Smooth muscle cell of the brain vasculature (primary cell): ENCODE measurements at regions not wholly inside any gene's neighbourhood (a gene's known extent, or its start where the extent isn't known, plus 50 kb on each side); places are given as distances from the start of the nearest gene placed in this dataset.

Source experiments
- DNase-seq: peaks from one replicate; pipeline ENCODE4 v3.0.0-alpha.2; 2012; ENCODE audit warnings: low read depth, low spot score

DNA sequence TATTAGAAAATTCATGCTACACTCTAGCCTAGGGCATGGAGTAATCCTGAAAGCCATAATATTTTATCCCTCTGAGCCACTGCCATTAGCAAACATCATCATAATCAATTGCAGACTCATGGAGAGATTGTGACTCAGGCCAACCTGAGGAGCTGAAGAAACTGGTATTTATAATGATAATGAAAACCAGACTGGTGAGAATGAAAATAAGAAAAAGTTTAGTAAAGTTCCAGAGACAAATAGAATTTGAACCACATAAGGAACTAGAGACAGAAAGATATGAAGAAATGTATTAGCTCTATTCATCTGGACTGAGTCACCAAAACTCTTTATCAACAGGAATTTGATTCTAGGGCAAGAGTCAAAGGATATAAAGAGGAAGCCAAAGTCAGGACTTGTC lies 158.7 kb downstream of the DRD1 start:
- DNase-seq, result no peak

DNA sequence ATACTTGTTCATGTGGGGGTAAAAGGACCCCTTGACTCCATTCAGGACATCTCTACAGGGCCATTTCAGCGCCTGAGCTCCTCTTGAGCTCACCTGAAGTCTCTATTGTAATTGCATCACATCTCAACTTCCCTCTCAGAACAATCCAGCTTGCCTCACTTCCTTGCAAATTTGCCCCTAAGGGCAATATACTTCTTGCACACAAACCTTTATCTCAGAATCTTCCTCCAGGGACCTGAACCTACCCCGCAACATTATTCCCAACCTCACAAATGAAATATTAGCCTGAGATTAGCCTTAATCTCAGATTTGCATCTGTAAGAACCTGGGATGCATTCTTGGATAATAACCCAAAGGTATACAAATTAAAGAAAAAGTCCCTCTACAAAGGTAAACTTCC lies 159.2 kb downstream of the DRD1 start:
- DNase-seq, result no peak

DNA sequence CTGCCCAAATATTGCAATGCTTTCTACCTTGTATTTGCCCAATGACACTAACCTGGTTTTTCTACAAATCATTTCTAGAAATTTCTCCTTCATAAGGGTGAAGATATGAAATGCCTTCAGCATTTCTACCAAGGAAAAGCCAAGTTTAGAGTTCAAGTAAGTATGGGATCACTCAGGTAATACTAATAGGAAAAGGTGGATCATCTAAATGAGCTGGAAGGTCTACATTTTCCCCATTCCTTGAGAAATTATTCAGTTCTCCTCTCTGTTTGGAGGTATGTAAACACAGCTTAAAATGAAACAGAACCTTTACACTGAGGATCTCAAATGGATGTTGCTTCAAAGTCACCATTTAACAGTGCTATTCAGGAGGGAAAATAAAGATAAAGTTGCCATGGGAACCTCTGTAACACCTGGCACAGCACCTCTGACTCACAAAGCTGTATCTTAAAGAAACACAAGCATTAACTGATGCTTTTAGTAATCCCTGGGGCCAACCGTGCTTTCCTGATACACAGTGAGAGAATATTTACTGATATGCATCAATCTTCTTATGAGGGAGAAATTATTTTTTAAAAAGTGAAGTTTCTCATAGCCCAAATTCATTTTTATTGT lies 161.3 kb downstream of the DRD1 start:
- no peak for DNase-seq

DNA sequence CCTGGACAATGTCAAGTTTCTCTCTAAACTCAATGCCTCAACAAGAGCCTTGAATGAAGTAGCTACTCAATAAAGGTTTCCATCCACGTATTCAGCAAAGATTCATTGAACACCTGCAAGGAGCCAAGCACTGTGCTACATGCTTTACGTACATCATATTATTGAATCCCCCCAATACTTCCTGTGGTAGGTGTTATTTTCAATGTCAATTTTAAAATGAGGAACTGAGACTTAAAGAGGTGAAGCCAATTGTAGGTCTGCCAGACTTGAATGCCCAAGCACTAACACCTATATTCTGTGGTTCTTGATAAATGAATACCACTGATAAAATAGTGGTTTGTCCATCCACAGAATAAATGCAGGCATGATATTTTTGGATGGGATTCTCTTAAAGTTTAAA lies 162.3 kb downstream of the DRD1 start:
- DNase-seq, result no peak

DNA sequence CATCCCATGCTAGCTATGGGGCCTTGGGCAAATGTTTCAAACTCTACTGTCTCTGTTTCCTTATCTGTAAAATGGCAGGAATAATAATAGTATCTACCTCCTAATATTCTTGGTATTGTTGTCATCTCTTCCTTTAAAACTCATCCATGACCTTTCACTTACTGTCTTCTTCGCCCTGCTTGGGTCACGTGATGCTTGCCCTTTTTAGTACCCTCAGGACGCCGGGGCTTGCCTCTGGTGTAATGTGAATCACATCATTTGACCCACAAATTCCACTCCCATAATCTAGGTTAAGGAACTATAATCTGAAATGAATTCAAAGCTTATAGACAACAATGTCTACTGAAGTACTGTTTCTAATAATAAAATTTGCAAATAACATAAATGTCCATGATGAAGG lies 162.7 kb downstream of the DRD1 start:
- no peak for DNase-seq

DNA sequence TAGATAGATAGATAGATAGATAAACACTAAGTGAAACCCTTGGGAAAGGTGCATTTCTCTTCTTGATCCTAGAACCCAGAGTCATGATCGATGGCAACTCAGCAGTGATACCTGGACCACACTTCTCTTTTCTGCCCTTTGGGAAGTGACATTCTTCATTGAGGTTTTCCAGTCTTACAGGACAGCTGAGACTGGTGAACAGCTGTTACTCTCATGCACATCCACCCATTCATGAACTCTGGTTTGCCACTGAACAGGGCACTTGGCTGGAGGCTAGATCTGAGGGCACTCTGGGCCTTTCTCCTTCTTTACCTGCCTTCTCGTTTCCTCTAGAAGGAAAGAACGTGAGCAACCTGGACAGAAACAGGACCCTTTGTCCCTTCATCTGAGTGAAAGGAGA lies 164.5 kb downstream of the DRD1 start:
- DNase-seq, result no peak

DNA sequence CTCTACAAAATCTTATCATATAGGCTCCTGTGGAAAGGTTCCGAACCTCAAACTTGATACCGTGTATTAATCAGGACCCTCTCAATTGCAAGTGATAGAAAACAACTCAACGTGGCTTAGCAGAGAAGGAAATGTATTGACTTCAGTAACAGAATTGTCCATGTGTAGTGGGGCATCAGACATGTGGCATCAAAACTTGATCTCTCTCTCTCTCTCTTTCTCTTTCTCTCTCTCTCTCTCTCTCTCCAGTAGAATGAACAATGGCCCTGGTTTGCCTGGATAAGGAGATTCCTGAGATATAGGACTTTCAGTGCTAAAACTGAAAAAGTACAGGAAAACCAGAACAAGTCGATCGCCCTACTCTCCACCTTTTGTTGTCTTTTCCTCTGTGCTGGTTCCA lies 168.2 kb downstream of the DRD1 start:
- no peak for DNase-seq

DNA sequence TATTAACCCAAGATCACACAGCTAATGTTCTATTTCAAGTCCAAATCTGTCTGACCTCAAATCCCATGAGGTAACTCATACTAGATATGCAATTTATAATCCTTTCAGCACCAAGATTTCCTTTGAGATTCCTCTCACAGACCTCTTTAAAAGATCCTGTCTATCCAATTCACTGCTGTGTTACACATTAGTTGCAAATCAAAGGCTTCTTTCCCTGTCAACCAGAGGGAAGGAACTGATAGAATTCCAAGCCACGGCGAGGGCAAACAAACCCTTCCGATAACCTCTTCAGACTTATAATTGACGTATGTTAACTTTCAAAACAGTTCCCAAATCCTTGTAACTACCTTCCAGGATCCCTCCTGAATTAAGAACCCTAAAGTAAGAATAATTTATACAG lies 168.9 kb downstream of the DRD1 start:
- no peak for DNase-seq

DNA sequence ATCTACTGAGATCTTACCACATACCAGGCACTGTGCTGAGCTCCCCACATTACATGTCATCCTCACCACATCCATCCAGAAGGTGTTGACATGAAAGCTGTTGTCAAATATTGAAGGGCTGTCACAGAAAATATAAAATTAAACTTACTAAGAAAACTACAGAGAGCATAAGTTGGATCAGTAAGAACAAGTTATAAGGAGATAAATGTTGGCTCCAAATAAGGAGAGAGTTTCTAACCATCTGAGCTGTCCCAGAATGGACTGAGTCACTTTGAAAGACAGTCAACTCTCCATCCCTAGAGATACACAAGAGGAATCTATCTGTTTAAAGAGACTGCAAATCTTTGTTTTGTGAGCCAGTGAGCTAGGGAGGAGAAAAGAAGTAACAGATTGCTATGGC lies 169.8 kb downstream of the DRD1 start:
- DNase-seq, result no peak

DNA sequence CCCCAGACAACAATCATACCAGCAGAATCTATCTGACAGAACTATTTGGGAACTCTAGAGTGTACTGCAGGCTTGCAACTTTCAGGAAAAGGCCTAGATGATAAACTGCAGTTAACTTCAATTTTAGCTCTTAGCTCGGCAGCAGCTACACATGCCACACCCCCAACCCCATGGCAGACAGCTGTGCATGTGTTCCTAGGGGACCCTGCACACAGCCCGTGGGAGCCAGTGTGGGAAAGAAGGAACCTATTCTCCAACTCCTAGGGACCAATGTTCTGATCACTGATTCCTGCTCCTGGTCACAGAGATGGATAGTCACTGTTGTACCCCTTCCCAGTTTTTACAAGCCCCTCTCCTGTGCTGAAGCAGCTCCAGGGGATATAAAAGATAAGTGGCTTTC lies 179.6 kb downstream of the DRD1 start:
- no peak for DNase-seq

DNA sequence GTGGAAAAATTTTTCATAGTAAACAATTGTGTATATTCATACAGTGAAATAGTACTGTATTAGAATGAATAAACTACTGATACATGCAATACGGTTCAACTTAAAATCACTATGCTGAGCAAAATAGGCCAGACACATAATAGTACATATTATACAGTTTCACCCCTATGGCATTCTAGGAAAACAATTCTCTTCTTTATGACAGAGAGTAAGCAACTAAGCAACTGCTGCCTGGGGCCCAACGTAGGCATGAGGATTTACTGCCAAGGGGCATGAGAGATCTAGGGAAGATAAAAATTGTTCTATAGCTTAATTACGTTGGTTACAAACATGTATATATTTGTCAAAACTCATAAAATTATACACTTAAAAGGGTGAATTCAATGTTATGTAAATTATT lies 180.2 kb downstream of the DRD1 start:
- no peak for DNase-seq

DNA sequence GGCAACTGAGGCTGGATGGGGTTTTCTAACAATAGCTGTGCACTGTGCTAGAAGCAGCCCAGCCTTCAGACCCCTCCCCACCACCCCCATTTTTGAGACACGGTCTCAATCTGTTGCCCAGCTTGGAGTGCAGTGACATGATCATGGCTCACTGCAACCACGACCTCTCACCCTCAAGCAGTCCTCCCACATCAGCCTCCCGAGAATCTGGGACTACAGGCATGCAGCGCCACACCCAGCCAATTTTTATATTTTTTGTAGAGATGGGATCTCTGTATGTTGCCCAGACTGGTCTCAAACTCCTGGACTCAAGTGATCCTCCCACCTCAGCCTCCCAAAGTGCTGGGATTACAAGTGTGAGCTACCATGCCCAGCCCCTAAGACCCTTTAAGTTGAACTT lies 182.5 kb downstream of the DRD1 start:
- DNase-seq, result no peak

DNA sequence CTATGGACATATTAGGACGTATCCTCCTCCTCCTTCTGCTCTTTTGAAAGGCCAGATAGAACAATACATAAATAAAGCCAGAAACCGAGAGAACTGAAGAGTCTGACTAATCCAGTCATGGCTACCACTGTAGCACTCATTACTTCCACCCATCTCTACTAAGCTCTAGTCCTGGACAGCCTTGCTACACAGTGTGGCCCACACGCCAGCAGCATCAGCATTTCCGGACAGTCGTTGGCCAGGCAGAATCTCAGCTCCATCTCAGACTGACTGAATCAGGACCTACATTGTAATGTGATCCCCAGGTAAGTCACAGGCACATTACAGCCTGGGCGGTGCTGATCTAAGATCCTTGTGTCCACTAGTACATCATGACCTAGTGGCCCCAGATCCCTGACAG lies 182.9 kb downstream of the DRD1 start:
- no peak for DNase-seq

DNA sequence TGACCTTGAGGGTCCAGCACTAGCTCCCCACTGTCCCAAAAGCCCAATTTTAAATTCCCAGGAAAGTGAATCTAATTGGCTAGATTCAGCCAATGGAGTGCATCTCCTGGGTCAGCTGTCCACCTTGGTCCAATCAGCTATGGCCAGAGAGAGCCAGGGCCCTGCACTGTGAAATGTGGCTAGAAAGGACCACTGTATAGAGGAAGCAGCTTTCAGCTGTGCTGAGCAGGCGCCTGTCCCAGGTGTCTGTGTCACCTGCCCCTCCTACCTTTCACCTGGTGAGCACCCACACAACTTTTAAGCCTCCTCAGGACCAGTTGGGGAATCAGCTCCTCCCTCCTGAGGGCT lies 186.2 kb downstream of the DRD1 start:
- no peak for DNase-seq

DNA sequence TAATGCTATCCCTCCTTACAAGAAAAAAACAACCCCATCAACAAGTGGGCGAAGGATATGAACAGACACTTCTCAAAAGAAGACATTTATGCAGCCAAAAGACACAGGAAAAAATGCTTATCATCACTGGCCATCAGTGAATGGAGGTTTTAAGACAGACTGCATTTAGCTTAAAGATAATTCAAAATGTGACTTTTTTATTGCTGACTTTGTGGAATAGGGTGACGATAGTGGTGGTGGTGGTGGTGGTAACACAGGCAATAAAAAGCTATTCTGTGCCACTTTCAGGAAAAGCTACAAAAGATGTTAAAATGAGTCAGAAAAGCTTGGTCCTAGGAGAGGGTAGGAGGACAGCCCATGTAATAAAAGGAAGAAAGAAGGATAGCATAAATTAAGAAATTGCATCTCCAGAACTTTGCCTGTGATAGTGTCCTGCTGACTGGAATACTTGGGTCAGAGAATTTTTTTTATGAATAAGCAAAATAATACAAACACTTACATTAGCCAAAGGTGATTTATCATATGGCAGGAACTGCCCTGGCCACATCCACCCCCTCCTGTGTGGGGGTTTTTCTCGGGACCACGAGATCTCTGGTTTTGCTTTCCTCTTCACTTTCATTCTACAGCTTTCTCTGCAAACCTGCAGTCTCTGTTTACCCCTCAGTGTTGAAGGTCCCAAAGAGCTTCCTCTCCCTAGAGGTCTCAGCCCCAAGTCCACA lies 186.7 kb downstream of the DRD1 start:
- no peak for DNase-seq

DNA sequence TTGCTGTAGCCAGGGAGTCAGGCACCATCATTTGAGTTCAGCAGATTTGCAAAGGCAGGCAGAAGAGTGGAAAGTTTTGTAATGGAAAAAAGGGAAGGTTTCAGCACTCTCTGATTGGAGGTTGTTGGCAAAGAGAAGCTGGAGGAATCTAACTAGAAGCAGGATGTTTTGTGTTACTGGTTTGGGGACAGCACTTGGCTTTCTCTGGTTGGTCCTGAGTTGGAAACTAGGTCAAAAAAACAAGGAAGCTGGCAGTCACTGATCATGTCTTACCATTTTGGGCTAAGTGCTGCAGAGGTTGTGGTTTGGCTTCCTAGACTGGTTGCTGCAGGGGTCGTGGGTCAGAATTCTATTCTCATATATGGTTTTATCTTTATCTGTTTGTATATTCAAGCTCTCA lies 189.8 kb downstream of the DRD1 start:
- DNase-seq, result no peak

DNA sequence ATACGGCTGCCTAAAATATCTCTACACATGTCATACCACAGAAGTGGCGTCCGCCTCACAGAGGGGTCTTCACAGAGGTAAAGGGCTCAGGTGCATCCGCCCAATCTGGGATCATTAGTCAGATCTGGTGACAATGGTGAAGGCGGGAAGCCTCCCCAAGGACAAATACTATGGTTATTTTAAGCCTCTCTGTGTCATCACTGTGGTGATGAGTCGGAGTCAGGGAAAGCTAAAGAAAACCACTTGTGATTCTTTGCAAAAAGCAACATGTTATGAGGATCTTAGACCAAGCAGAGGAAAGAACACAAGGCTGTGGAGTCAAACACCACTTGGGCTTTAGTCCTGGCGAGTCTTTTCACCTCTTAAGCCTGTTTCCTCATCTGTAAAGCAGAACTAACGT lies 190.4 kb downstream of the DRD1 start:
- DNase-seq, result no peak

DNA sequence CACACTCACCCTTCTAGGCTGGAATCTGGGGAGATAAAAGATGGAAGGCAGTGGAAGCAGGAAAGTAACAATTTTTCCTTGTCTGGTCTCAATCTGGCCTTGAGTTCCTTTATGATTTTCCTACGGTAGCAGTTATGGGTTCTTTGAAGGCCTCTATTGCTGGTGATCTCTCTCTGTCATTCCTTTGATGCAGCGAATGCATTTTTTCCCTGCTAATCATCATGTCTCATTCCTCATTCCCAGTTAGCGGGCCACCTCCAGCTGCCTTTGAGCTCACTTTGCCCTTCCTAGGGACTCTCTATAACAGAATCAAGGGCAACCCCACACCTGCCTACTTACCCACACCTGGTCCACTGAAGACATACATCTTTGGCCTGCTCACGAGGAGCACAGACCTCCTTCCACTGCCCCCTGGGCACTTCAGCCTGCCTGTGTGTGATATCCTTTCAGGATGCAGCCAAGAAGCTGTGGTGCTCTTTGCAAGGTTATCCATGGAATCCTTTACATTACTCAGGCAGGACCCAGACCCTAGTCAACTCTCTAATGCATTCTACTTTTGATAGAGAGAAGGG lies 191.7 kb downstream of the DRD1 start:
- DNase-seq, result no peak

DNA sequence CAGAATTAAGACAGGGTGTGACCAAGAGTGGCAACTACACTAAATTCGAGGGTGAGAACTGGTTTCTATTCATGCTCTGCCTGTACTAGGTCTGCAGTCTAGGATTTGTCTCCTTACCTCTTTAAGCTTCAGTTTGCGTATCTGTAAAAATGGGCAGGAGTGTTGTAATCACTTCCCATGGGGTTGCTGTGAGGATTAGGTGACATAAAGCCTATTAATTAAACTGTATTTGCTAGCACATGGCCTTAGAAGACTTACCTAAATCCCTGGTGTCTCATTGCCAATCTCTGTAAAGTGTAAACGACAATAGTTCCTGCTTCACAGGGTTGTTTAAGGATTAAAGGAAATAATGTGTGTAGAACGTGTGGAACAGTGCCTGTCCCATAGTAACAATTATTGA lies 193.6 kb downstream of the DRD1 start:
- DNase-seq, result no peak

DNA sequence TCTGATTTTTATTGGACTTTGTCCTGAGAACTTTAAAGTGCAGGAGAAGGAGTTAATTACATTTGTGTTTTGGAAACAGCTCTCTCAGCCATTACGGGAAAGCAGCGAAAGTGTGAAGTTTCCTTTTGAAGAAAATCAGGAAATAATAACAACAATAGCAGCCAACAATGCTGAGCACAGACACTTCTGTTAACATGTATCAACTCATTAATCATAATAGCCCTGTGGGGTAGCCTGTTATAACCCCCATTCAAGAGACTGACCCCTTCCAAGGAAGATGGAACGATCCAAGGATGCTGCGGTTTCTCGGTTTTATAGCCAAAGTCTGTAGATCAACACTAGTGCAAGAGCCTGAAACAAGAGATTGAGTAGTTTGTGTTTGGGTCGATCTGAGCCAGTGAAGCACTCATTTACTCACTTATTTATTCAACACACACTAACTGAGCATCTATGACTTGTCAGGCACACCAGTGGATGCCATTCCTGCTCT lies 195.5 kb downstream of the DRD1 start:
- no peak for DNase-seq

DNA sequence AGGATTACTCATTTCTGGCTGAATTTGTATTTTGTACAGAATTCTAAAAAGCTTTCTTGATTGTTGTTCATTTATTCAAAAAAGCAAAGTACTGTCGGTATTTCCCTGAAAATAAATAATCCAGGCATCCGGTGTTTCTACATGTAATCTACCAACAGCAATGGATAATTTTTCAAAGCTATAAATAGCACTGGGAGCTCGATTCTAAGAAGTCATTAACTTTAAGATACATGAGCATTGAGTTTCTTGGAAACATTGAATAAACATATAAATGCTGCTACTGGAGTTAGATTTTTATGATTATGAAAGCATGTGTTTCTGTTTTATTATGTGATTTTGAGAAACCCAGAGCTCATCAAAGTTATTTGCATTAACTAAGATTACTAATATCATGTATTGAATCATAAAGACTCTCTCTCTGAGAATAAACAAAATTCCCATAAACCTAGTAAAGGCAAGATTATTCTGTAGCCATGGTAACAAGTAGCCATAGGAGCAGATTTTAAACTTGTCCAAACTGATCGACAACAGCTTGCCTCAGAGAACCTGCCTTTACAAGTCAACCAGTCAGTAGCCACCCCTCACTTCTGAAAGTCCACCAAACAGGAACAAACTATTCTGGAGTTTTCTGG lies 197.0 kb downstream of the DRD1 start:
- no peak for DNase-seq

DNA sequence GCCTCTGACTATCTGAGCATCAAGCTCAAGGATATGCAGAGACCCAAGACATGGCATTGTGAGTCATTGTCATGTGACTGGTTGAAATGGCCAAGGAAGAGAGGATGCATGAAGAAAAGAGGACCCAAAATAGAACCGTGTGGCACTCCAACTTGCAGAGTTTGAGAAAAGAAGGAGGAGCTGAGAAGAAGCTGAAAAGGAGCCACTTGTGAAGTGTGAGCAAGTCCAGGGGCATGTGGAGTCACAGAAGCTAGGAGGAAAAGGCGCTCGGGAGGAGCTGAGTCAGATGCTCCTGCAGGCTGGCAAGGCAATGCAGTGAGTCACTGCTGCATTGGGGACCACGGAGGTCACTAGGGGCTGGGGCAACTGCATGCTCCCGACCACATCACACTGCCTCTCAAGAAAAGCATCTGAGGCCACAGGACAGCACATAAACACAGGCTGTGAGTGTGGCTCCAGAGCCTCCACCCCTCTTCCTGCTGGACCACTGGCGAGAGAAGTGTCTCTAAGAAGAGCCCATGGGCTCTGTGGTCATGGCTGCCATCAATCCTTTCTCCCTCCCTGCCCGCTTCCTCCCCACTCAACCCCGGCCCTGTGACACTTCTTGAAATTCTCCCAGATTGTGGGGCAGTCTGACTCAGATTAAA lies 197.6 kb downstream of the DRD1 start:
- peak; percentile 70 for DNase-seq
